Keratinocyte (primary cell): ENCODE measurements at regions not wholly inside any gene's neighbourhood (a gene's known extent, or its start where the extent isn't known, plus 50 kb on each side); places are given as distances from the start of the nearest gene placed in this dataset.

ENCODE experiments used
- DNase-seq: peaks from one replicate; pipeline ENCODE4 v3.0.0-alpha.2; 2011; ENCODE audit warnings: low read depth, missing footprints, low spot score
- FAIRE-seq: peaks from 2 replicates; lab custom pipeline; 2011; peaks lifted over from hg19 to GRCh38; lab: Jason Lieb, UNC
- H2AFZ ChIP-seq: 2 replicates; pipeline ENCODE4 v1.6.0; 2012; ENCODE audit warnings: low read length, control low read depth, inconsistent platforms; ENCODE audit not compliant: control insufficient read depth
- H3K27ac ChIP-seq: 2 replicates; pipeline ENCODE4 v1.5.1; 2011; ENCODE audit warnings: low read length; ENCODE audit not compliant: control insufficient read depth, insufficient read depth
- H3K27me3 ChIP-seq: 3 replicates; pipeline ENCODE4 v1.6.0; 2011; ENCODE audit warnings: low read length; ENCODE audit not compliant: control insufficient read depth, insufficient read depth; ENCODE audit errors: extremely low read depth
- H3K36me3 ChIP-seq, 2 experiments: 2 replicates in 1 of 2; 3 replicates in 1 of 2; pipeline ENCODE4 v1.5.1; 2011; ENCODE audit warnings: low read length in 2 of 2, mild to moderate bottlenecking in 1 of 2; ENCODE audit not compliant: control insufficient read depth in 2 of 2, insufficient read depth in 2 of 2; ENCODE audit errors: extremely low read depth in 1 of 2
- H3K4me1 ChIP-seq: 3 replicates; pipeline ENCODE4 v1.5.1; 2011; ENCODE audit warnings: low read length; ENCODE audit not compliant: control insufficient read depth, insufficient read depth; ENCODE audit errors: extremely low read depth
- H3K4me2 ChIP-seq: 3 replicates; pipeline ENCODE4 v1.6.0; 2011; ENCODE audit warnings: low read depth, low read length; ENCODE audit not compliant: control insufficient read depth, insufficient read depth; ENCODE audit errors: extremely low read depth
- H3K4me3 ChIP-seq, 3 experiments: fragments of 200-600 bp in 1 of 3; sonication (generic) in 1 of 3; 2 replicates in 2 of 3; 3 replicates in 1 of 3; pipeline ENCODE4 v1.5.1; 2011 to 2016; ENCODE audit warnings: low read length in 3 of 3, mild to moderate bottlenecking in 3 of 3, control low read depth in 2 of 3, inconsistent platforms in 1 of 3, low read depth in 1 of 3, mixed read lengths in 1 of 3, mixed run types in 1 of 3, moderate library complexity in 1 of 3; ENCODE audit not compliant: control insufficient read depth in 2 of 3, insufficient read depth in 2 of 3; ENCODE audit errors: extremely low read depth in 1 of 3
- H3K79me2 ChIP-seq: 2 replicates; pipeline ENCODE4 v1.6.0; 2012; ENCODE audit warnings: low read length; ENCODE audit not compliant: control insufficient read depth, insufficient read depth
- H3K9ac ChIP-seq: 3 replicates; pipeline ENCODE4 v1.6.0; 2011; ENCODE audit warnings: low read length; ENCODE audit not compliant: control insufficient read depth, insufficient read depth; ENCODE audit errors: extremely low read depth
- H3K9me1 ChIP-seq: 3 replicates; pipeline ENCODE4 v1.6.0; 2011; ENCODE audit warnings: low read length; ENCODE audit not compliant: control insufficient read depth, insufficient read depth; ENCODE audit errors: extremely low read depth
- H3K9me3 ChIP-seq: 2 replicates; pipeline ENCODE4 v1.5.1; 2012; ENCODE audit warnings: low read depth, low read length; ENCODE audit not compliant: control insufficient read depth
- H4K20me1 ChIP-seq: 3 replicates; pipeline ENCODE4 v1.6.0; 2011; ENCODE audit warnings: low read length; ENCODE audit not compliant: control insufficient read depth, insufficient read depth; ENCODE audit errors: extremely low read depth
- CTCF ChIP-seq, 3 experiments: IDR thresholded peaks in 1 of 3; conservative IDR thresholded peaks in 1 of 3; optimal IDR thresholded peaks in 1 of 3; 2 replicates in 2 of 3; 3 replicates in 1 of 3; pipeline versions ENCODE3 to v1.5.1; 2011; ENCODE audit warnings: low read length in 3 of 3, mild to moderate bottlenecking in 3 of 3, moderate library complexity in 2 of 3, control low read depth in 1 of 3, inconsistent platforms in 1 of 3; ENCODE audit not compliant: insufficient read depth in 2 of 3; ENCODE audit errors: extremely low read depth in 1 of 3
- EZH2 ChIP-seq: IDR thresholded peaks from one replicate; pipeline ENCODE4 v1.6.1; 2012; ENCODE audit warnings: inconsistent platforms, mild to moderate bottlenecking, low read length, moderate library complexity
- dilution Hi-C: fragments of 300-500 bp; cut with MboI; formaldehyde crosslinking; loops from one replicate; pipeline ENCODE4 v1.7.0; 2020; ENCODE audit warnings: low sequenced_read_pairs; ENCODE audit not compliant: extremely low pct_ligation_motif_present

- Histone ChIP-seq H2AFZ (no peak overlapping the region), H3K9me3 (no peaks in the 10 kb centered on the region), H3K4me1 (no peaks in the 10 kb centered on the region), H3K27me3 (peaks cover 2% of the 10 kb centered on the region), H3K27ac (no peak overlapping the region), H4K20me1 (no peaks in the 10 kb centered on the region), H3K9ac (no peak overlapping the region), H3K4me2 (no peak overlapping the region), H3K36me3 (no peaks in the 10 kb centered on the region), H3K79me2 (no peaks in the 10 kb centered on the region), H3K4me3 (no peak overlapping the region), H3K9me1 (no peaks in the 10 kb centered on the region)
- no peak for TF ChIP-seq CTCF (optimal IDR thresholded peaks at IDR 0.05 in 1 of 3, IDR thresholded peaks at IDR 0.05 in 1 of 3, conservative IDR thresholded peaks at IDR 0.05 in 1 of 3; ENCODE audit: extremely low read depth in 1 of 3, insufficient read depth in 2 of 3, low read length in 3 of 3)
- FAIRE-seq = no peak
- DNase-seq = no peak
- dilution Hi-C loops = no loop called here
Measured at GRCh38 chrX:109283870-109284269, 198.0 kb downstream of the GUCY2F start.

- H3K27me3 ChIP-seq = peaks cover 2% of the 10 kb centered on the region
- no peak for DNase-seq
- no peaks in the 10 kb centered on the region for H3K9me3 ChIP-seq
- H4K20me1 ChIP-seq = no peaks in the 10 kb centered on the region
- H3K36me3 ChIP-seq = no peaks in the 10 kb centered on the region
- H3K4me1 ChIP-seq = no peaks in the 10 kb centered on the region
- no peaks in the 10 kb centered on the region for H3K9me1 ChIP-seq
- no peak overlapping the region for H3K4me3 ChIP-seq
- no peak for FAIRE-seq
- dilution Hi-C loops = no loop called here
- TF ChIP-seq EZH2 = no peak
- no peak for TF ChIP-seq CTCF (optimal IDR thresholded peaks at IDR 0.05 in 1 of 3, IDR thresholded peaks at IDR 0.05 in 1 of 3, conservative IDR thresholded peaks at IDR 0.05 in 1 of 3; ENCODE audit: extremely low read depth in 1 of 3, insufficient read depth in 2 of 3, low read length in 3 of 3)
- no peak overlapping the region for H3K27ac ChIP-seq
- H3K4me2 ChIP-seq = no peak overlapping the region
- H2AFZ ChIP-seq = no peak overlapping the region
- no peaks in the 10 kb centered on the region for H3K79me2 ChIP-seq
- H3K9ac ChIP-seq = no peak overlapping the region
Measured at GRCh38 chrX:109281483-109282275, 200.2 kb downstream of the GUCY2F start.
